GM12892 (cell line): ENCODE measurements at regions not wholly inside any gene's neighbourhood (a gene's known extent, or its start where the extent isn't known, plus 50 kb on each side); places are given as distances from the start of the nearest gene placed in this dataset.
"Not testable (repeated sequence)": the region's sequence is repeated elsewhere in the genome, so short reads cannot be mapped to it uniquely, and the experiment has no call there.

Experiments used
- POLR2A ChIP-seq: IDR thresholded peaks from 2 replicates; pipeline ENCODE4 v1.6.1; 2011; ENCODE audit warnings: low read depth, low read length, control low read depth
- TAF1 ChIP-seq: IDR thresholded peaks from 2 replicates; pipeline ENCODE4 v1.6.1; 2011; ENCODE audit warnings: low read depth, mild to moderate bottlenecking, control low read depth, low read length, borderline replicate concordance

- not testable (repeated sequence) for TF ChIP-seq POLR2A, TAF1
Observed at GRCh38 chr2:103403388-103403787, 641.6 kb downstream of the TMEM182 start.
